ENCODE measurements at regions not wholly inside any gene's neighbourhood (a gene's known extent, or its start where the extent isn't known, plus 50 kb on each side); places are given as distances from the start of the nearest gene placed in this dataset.
A peak's percentile ranks its signal among the peaks of the same experiment; 100 is the strongest.
"Not testable (repeated sequence)": the region's sequence is repeated elsewhere in the genome, so short reads cannot be mapped to it uniquely, and the experiment has no call there.

DNA sequence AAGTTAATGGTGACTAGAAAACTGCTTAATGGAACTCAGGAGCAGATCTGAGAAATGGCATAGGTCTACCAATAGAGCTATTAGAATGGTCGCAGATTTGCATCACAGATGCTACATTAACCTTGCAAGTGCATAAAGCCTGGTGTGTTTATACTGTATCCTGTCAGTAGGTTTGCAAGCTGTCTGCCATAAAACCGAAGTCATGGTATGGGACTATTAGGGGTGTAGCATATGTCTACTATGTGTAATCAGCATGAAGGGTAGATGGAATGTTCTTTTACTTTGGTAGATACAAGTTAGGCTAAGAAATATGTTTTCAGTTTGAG lies 574.2 kb upstream of the ADGRL2 start:
- DNase-seq (no peak), ATAC-seq (no peak)
- intact Hi-C loops (cut with DNase I, micrococcal nuclease), result no loop called here

DNA sequence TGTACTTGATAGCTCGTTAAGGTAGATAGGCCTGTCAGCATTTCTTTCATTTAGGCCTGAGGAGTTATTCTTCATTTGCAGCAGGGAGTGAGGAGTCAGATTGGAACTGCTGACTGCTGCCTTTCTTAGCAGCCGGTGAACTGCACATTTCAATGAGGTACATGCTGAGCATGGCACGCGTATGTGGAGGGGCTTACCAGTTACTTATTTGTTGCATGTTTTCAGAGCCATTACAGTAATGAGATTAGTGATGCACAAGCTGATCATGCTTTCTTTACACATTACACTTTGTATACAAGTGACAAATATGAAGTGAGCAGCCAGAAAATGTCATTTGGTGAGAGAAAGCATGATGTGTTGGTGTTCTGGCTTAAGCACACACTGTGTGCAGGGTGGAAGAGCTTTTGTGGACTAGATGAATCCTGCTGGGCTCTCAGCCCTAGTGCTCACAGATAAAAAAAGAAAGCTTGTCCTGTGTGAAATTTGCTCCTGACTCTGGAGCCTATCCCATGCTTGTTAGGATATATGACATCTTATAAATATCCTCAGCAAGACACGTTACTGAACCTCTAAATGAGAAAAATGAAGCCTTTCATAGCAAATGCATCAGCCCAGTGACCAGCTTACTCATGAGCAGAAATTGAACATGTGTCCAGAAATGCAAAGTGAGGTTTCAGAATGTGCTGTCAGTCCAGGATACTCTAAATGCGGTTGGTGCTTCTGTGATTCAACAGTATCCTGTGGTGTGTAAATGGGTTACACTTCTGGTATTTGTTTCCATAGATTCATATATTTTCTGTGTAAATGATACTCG lies 574.7 kb upstream of the ADGRL2 start:
- intact Hi-C loops (cut with DNase I, micrococcal nuclease), result no loop called here
- no peak for ATAC-seq
- no peak for DNase-seq

DNA sequence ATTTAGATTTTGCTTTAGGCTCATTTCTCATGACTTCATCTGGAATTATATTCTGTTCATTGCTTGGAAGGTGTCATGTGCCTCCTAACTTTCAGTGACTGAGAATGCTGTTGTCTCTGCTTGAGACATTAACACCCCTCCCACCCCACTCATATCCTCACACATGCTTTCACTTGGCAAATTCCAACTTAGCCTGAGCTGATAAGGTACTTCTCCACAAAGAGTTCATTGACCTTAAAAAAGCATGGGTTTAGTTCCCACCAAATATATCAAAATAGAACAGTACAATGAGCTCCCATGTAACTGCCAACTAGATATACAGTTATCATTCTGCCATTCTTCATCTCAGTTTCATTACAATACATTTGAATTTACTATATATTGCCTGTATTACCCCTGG lies 576.5 kb upstream of the ADGRL2 start:
- DNase-seq (no peak), ATAC-seq (no peak)
- intact Hi-C loops (cut with DNase I, micrococcal nuclease), result no loop called here

DNA sequence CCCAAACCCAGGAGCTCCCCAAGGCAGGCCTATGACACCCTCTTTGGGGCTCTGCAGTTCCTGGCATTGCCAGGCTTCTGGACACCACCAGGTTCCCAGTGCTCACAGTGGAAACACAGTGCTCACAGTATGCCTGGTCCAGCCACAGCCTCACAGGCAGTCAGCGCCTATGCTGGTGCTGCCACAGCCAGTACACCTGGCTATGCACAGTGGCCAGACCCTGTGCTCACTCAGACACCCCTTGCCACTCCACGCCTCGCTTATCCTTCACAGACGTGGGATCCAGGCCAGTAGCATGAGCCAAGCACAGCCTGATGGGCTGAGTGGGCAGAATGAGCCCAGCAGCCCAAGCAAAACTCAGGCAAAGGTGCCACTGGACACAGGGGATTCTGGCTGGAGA lies 579.2 kb upstream of the ADGRL2 start:
- no peak for DNase-seq
- intact Hi-C loops (cut with DNase I, micrococcal nuclease), result no loop called here
- no peak for ATAC-seq

DNA sequence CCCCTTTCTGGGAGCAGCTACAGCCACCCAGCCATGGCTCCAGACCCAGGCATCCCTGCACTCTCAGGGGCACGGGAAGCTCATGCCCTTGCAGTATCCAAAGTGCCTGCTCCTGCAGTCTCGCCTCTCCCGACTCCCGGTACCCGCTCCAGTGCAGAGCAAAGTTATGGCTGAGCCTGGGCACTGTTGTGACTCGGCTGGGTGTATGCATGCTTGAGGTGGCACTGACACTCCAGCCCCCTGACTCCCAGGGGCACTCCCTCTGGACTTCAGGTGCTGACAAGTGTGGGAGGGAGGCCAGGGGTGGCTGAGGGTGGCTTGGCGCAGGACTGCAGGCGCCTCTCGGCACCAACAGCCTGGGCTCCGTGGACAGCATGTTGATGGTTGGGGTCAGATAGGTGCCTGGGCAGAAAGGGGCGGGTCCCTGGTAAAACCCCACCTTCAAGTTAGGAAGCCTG lies 580.1 kb upstream of the ADGRL2 start:
- intact Hi-C loops (cut with DNase I, micrococcal nuclease), result no loop called here
- no peak for DNase-seq
- no peak for ATAC-seq

DNA sequence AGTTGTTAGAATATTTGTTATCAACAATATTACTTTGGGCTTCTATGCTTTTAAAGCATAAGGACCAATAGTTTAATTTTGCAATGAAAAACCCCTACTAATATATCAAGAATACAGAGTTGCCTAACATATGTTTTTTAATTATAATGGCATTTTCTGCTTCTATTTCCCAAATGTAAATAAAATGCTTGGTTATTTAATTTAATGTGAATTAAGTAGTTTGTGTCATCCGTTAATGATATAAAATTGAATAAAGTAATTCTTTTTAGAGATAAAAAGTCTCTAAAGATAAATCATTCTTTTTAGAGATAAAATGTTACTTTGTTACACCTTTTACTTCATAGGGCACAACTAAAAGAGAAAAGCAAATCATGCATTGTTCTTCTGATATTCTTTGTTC lies 583.7 kb upstream of the ADGRL2 start:
- ATAC-seq, result no peak

DNA sequence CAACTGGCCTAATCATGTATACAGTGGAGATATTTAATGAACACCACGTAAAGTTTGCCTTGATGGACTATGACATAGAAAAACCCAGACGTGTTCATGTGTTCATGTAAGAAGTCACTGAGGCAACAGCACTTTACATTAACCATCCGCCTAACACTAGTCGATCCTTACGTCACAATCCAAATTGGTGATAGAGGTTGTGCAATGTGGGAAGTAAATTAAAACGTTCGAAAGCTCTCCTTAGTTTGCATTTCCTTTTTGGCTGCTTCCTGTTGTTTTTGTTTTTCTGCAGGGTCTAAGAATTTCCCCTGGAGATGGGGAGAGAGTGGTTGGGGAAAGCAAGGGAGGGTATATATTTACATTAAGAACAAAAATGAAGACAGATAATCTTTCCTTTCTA lies 587.5 kb upstream of the ADGRL2 start:
- intact Hi-C loops (cut with DNase I, micrococcal nuclease), result no loop called here
- ATAC-seq, result no peak
- DNase-seq, result no peak

More for the DNA sequence above, 583.7 kb upstream of the ADGRL2 start:
- intact Hi-C loops (cut with DNase I, micrococcal nuclease), result no loop called here
- no peak for DNase-seq

DNA sequence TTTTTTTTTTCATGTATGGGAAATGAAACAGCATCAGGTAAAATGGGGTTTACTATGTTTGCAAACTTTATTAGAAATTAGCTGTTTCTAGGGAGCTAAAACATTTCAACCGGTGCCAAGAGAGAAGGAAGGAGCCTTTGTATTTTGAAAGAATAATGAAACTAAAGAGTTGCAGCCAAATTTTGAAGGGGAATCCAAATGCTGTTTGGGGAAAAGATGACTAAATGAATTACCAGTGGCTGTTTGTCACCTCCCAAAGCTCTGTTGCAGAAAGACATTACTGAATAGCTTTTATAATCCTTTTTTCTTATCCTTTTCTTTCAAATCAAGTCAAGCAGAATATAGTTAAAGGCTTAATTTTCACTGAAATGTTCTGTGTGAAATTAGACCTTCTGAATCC lies 591.3 kb upstream of the ADGRL2 start:
- no peak for DNase-seq
- intact Hi-C loops (cut with DNase I, micrococcal nuclease), result no loop called here
- no peak for ATAC-seq

DNA sequence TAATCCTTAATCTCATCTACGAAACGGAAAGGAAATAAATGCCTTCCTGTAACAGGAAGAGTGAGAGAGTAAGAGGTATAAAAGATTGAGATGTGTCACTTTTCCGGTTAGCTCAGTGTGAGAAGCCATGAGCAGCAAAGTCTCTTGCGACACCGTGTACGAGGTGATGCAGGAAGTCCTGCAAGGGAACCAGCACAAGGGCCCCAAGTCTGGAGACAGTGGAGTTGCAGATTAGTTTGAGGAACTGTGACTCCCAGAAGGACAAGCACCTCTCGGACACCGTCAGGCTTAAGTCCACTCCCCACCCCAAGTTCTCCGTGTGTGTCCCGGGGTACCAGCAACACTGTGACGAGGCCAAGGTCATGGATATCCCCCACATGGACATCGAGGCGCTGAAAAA lies 592.3 kb upstream of the ADGRL2 start:
- no peak for DNase-seq
- ATAC-seq, result no peak
- intact Hi-C loops (cut with DNase I, micrococcal nuclease), result no loop called here

DNA sequence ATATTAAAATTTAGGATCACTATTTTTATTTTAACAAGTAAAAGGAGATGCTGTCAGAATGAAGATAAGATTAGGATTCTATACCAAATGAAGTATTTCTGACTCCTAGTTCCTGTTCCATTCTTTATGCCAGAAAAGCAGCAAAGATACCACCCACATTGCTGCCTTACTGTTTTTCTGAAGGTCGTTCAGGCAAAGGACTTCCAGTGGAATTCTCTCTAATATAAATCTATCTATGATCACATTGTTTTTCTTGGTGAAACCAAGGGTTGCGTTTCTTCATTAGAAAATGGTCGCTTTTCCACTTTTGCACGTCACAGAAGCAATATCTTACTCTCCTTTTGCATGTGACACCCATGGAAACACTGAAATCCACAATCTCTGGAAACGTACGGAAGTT lies 594.8 kb upstream of the ADGRL2 start:
- DNase-seq (no peak), ATAC-seq (no peak)
- intact Hi-C loops (cut with DNase I, micrococcal nuclease), result no loop called here

DNA sequence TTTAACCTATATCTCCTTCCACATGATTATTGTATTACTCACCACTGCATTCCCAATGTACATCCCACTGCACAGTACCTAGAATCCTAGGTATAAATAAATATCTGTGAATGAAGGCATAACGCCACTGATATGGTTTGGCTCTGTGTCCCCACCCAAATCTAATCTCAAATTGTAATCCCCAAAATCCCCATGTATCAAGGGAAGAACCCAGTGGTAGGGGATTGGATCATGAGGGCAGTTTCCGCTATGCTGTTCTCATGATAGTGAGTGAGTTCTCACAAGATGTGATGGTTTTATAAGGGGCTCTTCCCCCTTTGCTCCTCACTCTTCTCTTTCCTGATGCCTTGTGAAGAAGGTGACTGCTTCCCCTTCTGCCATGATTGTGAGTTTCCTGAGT lies 599.0 kb upstream of the ADGRL2 start:
- intact Hi-C loops (cut with DNase I, micrococcal nuclease), result no loop called here
- DNase-seq (no peak), ATAC-seq (no peak)

DNA sequence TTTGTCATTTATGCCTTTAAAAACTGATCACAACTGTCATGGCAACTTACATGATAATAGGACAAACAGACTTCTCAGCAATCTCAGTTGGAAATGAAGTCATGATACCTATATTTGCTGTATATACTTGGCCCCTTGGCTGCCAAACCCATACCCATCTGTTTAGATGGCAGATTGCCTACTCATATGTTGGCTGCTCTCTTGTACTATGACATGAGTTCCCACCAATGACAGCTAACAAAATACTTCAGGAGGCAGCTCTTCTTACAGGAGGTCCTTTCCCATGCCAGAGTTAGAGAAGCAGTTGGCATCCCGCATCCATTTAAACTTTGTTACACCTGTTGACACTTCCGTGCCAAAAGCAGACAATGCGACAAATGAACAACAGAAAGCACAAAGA lies 603.1 kb upstream of the ADGRL2 start:
- intact Hi-C loops (cut with DNase I, micrococcal nuclease), result no loop called here
- ATAC-seq (no peak), DNase-seq (no peak)

DNA sequence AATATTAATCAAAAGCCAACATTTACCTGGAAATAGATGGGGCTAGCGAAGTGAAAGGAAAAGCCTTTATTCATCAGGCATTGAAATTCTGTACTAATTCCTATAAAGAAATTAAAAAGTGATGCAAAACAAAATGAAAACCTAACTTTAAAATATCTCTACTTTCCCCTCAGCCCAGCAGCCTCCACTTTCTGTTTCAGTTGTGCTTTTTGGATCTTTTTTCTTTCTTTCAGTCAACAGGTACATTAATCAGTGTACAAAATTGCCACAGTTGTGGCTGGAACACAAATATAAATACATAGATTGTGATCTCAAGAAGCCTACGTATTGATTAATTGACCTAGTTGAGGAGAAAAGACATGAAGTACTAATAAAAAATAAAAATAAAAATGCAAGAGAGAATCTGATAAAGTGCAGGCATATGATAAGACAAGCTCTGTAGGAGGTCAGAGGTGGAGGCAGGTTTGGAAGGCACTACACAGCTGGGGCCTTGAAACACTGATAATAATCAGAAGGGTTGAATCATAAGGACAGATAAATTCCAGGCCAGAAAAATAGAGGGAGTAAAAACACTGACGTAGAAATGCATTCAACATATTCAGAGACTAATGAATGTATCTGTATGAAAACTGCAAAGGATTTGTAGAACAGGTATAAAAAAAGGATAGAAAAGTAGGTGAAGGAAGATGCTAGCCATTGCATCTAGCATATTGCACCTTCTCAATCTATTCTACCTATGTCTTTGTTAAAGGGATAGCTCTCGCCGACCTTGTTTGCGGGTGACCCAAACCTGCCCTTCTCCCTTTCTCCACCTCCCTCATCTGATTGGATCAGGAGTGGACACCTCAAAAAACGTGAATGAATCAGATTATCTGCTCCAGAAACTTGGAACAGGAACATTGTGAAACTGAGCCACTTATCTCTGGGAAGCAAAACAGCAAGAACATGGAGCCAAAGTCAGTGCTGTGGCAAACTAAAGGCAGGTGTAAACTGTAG lies 607.8 kb upstream of the ADGRL2 start:
- no peak for DNase-seq
- no peak for ATAC-seq
- intact Hi-C loops (cut with DNase I, micrococcal nuclease), result no loop called here

DNA sequence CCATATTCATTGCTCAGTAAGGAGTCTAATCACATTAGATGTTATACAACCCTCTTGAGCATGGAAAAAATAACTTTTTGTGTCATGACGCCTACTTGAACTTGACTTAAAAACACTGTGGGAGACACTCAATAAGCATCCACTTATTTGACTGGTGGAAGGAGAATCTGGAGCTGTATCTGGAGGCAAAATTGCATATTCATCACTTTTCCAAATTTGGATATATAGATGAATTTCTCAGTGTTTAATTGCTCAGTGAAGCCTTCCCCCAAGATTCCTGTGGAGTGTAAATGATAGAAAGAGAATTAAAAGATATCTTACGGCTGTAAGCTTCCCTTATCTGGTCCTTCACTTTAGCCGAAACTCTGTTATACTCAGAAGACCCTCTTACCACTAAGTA lies 610.7 kb upstream of the ADGRL2 start:
- intact Hi-C loops (cut with DNase I, micrococcal nuclease), result no loop called here
- ATAC-seq, result no peak
- no peak for DNase-seq

DNA sequence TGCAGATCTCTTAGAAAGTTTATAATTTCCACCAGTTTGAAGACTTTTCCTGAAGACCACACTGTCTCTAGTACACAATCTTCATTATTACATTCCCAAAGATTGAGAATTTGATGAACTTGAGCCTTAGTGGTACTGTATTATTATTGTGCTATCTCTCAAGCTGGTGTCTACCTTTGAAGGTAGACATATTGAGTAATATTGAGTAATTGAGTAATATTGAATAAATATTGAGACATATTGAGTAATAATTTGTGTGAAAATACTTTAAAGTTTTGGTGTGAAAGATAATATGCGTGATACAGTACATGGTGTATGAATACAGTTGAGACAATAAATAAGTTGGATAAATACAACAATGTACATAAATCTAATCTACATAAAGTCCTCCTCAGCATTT lies 613.1 kb upstream of the ADGRL2 start:
- DNase-seq (no peak), ATAC-seq (no peak)
- intact Hi-C loops (cut with DNase I, micrococcal nuclease), result no loop called here

DNA sequence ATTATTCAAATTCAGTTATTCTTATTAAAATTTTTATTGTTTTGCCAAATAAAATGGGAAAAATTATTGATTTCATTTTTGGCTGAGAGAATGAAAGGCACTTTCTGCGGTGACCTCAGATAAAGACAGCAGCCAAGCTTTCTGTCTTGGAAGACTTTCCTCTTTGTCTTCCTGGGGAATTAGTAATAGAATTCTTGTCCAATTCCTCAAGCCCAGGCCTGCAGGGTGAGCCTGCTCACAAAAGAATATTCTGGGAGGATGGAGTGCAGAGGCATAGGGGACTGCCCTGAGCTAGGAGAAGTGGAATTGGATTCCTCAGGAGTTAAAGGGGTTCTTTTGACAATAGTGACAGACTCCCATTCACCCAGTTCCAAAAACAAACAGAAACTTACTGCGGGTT lies 614.5 kb upstream of the ADGRL2 start:
- DNase-seq, result no peak
- ATAC-seq, result no peak
- intact Hi-C loops (cut with DNase I, micrococcal nuclease), result no loop called here

DNA sequence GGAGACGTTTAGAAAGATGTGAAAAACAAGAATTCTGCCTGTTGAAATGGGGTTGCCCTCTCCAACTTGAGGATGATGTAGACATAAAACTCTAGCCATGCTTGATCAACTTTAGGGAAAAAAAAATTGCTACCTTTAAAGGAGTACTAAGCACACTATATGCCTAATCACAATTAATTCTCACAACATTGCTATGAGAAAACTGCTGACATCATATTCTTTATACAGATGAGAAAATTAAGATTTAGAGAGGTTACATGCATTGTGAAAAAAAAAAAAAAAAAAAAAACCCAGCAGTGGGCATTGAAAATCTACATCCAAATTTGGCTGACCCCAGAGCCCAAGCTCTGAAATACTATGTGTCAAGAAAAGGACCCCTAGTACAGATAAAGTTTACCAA lies 617.2 kb upstream of the ADGRL2 start:
- no peak for ATAC-seq
- intact Hi-C loops (cut with DNase I, micrococcal nuclease), result no loop called here
- DNase-seq, result no peak

DNA sequence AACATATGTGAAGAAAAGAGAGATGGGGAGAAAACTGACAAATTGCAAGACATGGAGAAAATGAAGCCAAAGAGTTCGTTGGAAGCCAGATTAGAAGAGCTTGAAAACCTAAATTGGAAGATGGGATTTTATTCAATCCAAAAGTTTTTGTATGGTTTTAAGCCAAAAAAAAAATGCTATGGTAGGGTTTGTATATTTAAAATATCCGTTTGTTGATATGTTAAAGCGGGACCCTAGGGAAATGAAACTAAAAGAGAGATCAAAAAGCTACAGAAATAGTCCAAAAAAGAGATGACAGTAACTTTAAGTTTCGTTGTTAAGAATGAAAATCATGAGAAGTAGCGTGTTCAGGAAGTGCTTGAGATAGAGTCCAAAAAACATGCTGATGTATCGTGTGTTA lies 617.7 kb upstream of the ADGRL2 start:
- intact Hi-C loops (cut with DNase I, micrococcal nuclease), result no loop called here
- ATAC-seq (no peak), DNase-seq (no peak)

DNA sequence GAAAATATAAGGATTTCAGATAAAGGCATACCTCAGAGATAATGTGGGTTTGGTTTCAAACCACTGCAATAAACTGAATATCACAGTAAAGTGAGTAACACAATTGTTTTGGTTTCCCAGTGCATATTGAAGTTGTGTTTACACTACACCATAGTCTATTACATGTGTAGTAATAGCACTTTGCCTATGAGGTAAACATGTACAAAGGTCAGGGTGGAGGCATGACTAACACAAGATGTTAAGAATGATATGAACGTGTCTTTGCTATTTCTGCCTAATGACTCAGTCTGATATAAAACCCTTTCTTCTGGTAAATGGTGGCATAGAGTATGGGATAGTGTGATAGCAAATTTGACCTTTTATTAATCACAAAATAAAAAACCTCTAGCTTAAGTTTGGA lies 621.5 kb upstream of the ADGRL2 start:
- no peak for DNase-seq
- ATAC-seq, result peak; percentile 62
- intact Hi-C loops (cut with DNase I, micrococcal nuclease), result no loop called here

DNA sequence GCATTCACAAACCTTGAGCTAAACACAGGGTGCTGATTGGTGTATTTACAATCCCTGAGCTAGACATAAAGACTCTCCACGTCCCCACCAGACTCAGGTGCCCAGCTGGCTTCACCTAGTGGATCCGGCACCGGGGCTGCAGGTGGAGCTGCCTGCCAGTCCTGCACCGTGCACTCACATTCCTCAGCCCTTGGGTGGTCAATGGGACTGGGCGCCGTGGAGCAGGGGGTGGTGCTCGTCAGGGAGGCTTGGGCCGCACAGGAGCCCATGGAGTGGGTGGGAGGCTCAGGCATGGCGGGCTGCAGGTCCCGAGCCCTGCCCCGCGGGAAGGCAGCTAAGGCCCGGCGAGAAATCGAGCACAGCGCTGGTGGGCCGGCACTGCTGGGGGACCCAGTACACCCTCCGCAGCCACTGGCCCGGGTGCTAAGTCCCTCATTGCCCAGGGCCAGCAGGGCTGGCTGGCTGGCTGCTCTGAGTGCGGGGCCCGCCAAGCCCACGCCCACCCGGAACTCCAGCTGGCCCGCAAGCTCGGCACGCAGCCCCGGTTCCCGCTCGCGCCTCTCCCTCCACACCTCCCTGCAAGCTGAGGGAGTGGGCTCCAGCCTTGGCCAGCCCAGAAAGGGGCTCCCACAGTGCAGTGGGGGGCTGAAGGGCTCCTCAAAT lies 622.2 kb upstream of the ADGRL2 start:
- DNase-seq, result not testable (repeated sequence)

More for the DNA sequence above, 622.2 kb upstream of the ADGRL2 start:
- intact Hi-C loops (cut with DNase I, micrococcal nuclease); ATAC-seq: not testable (repeated sequence)

All from left colon (tissue), 2 donors.